WTC11 (cell line): ENCODE measurements at regions not wholly inside any gene's neighbourhood (a gene's known extent, or its start where the extent isn't known, plus 50 kb on each side); places are given as distances from the start of the nearest gene placed in this dataset.

ENCODE experiments used
- ATF3 ChIP-seq: sonication (generic); formaldehyde crosslinking; conservative IDR thresholded peaks from 2 replicates; pipeline ENCODE4 v1.8.1; 2022; ENCODE audit warnings: mild to moderate bottlenecking, missing genetic modification reagents
- ATF6 ChIP-seq: sonication (generic); formaldehyde crosslinking; IDR thresholded peaks from 2 replicates; pipeline ENCODE4 v1.8.1; 2023; ENCODE audit warnings: mild to moderate bottlenecking, missing genetic modification reagents
- E2F5 ChIP-seq: sonication (generic); formaldehyde crosslinking; IDR thresholded peaks from 2 replicates; pipeline ENCODE4 v1.8.1; 2022; ENCODE audit warnings: mild to moderate bottlenecking, moderate library complexity, missing genetic modification reagents
- FOXJ3 ChIP-seq: sonication (generic); formaldehyde crosslinking; IDR thresholded peaks from 2 replicates; pipeline ENCODE4 v1.9.0; 2021; ENCODE audit warnings: missing genetic modification reagents, mild to moderate bottlenecking, borderline replicate concordance
- FOXP1 ChIP-seq: sonication (generic); formaldehyde crosslinking; IDR thresholded peaks from 2 replicates; pipeline ENCODE4 v1.8.0; 2022; ENCODE audit warnings: missing genetic modification reagents, mild to moderate bottlenecking, moderate library complexity, borderline replicate concordance
- KAT7 ChIP-seq: sonication (generic); formaldehyde crosslinking; IDR thresholded peaks from 2 replicates; pipeline ENCODE4 v1.8.1; 2023; ENCODE audit warnings: missing genetic modification reagents, mild to moderate bottlenecking, borderline replicate concordance
- ZNF416 ChIP-seq: fragments of 250-450 bp; sonication (Bioruptor Pico); IDR thresholded peaks from 2 replicates; pipeline ENCODE4 v1.9.0; 2021; ENCODE audit warnings: mild to moderate bottlenecking, inconsistent platforms
- ZNF512 ChIP-seq: sonication (generic); formaldehyde crosslinking; IDR thresholded peaks from 2 replicates; pipeline ENCODE4 v1.8.1; 2022; ENCODE audit warnings: missing genetic modification reagents, borderline replicate concordance
- TF ChIP-seq, protein P1 (sequence below): sonication (generic); formaldehyde crosslinking; IDR thresholded peaks from 2 replicates; pipeline ENCODE4 v1.8.1; 2022; ENCODE audit warnings: low read depth, mild to moderate bottlenecking, moderate library complexity, missing genetic modification reagents, borderline replicate concordance
- TF ChIP-seq, protein P2 (sequence below): fragments of 200-600 bp; IDR thresholded peaks from 2 replicates; pipeline ENCODE4 v1.8.0; 2022; ENCODE audit warnings: antibody characterized with exemption
- TF ChIP-seq, protein P3 (sequence below): sonication (generic); formaldehyde crosslinking; IDR thresholded peaks from 2 replicates; pipeline ENCODE4 v1.8.1; 2023; ENCODE audit warnings: mild to moderate bottlenecking, missing genetic modification reagents, moderate library complexity
- TF ChIP-seq, protein P4 (sequence below): sonication (generic); formaldehyde crosslinking; IDR thresholded peaks from 2 replicates; pipeline ENCODE4 v1.8.0; 2023; ENCODE audit warnings: missing genetic modification reagents, mild to moderate bottlenecking, borderline replicate concordance

DNA sequence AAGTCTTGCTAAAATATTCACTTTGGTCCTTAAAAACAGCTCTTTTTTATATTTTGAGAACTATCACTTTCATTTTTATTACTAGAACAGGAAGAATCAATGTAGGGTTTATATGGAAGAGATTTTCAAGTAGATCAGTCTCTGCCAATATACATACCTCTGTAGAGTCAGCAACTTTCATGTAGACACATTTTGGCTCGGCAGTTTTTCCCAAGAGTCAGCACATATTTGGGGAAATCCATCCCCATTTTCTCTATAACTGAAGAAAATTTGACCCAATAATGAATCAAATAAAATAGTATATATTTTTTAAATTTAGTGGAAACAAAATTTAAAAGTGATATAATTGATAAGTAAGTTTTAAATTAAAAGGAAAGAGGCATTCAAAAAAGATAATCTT lies 329.8 kb upstream of the TFPI start:
- TF ChIP-seq, protein P1, sequence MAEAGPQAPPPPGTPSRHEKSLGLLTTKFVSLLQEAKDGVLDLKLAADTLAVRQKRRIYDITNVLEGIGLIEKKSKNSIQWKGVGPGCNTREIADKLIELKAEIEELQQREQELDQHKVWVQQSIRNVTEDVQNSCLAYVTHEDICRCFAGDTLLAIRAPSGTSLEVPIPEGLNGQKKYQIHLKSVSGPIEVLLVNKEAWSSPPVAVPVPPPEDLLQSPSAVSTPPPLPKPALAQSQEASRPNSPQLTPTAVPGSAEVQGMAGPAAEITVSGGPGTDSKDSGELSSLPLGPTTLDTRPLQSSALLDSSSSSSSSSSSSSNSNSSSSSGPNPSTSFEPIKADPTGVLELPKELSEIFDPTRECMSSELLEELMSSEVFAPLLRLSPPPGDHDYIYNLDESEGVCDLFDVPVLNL (CRISPR knock-in tag) = no peak
- TF ChIP-seq FOXP1 (CRISPR knock-in tag) = no peak
- TF ChIP-seq, protein P2, sequence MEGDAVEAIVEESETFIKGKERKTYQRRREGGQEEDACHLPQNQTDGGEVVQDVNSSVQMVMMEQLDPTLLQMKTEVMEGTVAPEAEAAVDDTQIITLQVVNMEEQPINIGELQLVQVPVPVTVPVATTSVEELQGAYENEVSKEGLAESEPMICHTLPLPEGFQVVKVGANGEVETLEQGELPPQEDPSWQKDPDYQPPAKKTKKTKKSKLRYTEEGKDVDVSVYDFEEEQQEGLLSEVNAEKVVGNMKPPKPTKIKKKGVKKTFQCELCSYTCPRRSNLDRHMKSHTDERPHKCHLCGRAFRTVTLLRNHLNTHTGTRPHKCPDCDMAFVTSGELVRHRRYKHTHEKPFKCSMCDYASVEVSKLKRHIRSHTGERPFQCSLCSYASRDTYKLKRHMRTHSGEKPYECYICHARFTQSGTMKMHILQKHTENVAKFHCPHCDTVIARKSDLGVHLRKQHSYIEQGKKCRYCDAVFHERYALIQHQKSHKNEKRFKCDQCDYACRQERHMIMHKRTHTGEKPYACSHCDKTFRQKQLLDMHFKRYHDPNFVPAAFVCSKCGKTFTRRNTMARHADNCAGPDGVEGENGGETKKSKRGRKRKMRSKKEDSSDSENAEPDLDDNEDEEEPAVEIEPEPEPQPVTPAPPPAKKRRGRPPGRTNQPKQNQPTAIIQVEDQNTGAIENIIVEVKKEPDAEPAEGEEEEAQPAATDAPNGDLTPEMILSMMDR = no peak
- no peak for TF ChIP-seq ATF3
- TF ChIP-seq E2F5 (CRISPR knock-in tag) = no peak
- TF ChIP-seq ZNF512 (CRISPR knock-in tag) = no peak
- TF ChIP-seq, protein P3, sequence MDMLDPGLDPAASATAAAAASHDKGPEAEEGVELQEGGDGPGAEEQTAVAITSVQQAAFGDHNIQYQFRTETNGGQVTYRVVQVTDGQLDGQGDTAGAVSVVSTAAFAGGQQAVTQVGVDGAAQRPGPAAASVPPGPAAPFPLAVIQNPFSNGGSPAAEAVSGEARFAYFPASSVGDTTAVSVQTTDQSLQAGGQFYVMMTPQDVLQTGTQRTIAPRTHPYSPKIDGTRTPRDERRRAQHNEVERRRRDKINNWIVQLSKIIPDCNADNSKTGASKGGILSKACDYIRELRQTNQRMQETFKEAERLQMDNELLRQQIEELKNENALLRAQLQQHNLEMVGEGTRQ = no peak
- no peak for TF ChIP-seq KAT7
- TF ChIP-seq, protein P4, sequence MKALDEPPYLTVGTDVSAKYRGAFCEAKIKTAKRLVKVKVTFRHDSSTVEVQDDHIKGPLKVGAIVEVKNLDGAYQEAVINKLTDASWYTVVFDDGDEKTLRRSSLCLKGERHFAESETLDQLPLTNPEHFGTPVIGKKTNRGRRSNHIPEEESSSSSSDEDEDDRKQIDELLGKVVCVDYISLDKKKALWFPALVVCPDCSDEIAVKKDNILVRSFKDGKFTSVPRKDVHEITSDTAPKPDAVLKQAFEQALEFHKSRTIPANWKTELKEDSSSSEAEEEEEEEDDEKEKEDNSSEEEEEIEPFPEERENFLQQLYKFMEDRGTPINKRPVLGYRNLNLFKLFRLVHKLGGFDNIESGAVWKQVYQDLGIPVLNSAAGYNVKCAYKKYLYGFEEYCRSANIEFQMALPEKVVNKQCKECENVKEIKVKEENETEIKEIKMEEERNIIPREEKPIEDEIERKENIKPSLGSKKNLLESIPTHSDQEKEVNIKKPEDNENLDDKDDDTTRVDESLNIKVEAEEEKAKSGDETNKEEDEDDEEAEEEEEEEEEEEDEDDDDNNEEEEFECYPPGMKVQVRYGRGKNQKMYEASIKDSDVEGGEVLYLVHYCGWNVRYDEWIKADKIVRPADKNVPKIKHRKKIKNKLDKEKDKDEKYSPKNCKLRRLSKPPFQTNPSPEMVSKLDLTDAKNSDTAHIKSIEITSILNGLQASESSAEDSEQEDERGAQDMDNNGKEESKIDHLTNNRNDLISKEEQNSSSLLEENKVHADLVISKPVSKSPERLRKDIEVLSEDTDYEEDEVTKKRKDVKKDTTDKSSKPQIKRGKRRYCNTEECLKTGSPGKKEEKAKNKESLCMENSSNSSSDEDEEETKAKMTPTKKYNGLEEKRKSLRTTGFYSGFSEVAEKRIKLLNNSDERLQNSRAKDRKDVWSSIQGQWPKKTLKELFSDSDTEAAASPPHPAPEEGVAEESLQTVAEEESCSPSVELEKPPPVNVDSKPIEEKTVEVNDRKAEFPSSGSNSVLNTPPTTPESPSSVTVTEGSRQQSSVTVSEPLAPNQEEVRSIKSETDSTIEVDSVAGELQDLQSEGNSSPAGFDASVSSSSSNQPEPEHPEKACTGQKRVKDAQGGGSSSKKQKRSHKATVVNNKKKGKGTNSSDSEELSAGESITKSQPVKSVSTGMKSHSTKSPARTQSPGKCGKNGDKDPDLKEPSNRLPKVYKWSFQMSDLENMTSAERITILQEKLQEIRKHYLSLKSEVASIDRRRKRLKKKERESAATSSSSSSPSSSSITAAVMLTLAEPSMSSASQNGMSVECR (CRISPR knock-in tag) = no peak
- TF ChIP-seq ZNF416 (CRISPR knock-in tag) = no peak
- TF ChIP-seq ATF6 (CRISPR knock-in tag) = no peak
- TF ChIP-seq FOXJ3 (CRISPR knock-in tag) = no peak
